ENCODE measurements at regions not wholly inside any gene's neighbourhood (a gene's known extent, or its start where the extent isn't known, plus 50 kb on each side); places are given as distances from the start of the nearest gene placed in this dataset.
"Not testable (repeated sequence)": the region's sequence is repeated elsewhere in the genome, so short reads cannot be mapped to it uniquely, and the experiment has no call there.

- DNase-seq (ENCODE audit: low read depth): no peak
These were observed 163.0 kb upstream of the NLRP1 start for GRCh38 chr17:5747276-5747675.

GRCh38 chr17:5747964-5748363, 163.7 kb upstream of the NLRP1 start:
- no peak for DNase-seq (ENCODE audit: low read depth)

GRCh38 chr17:5753421-5753820, 169.1 kb upstream of the NLRP1 start:
- DNase-seq (ENCODE audit: low read depth): no peak

GRCh38 chr17:5757314-5757907, 173.1 kb upstream of the NLRP1 start:
- no peak for DNase-seq (ENCODE audit: low read depth)

GRCh38 chr17:5758651-5759050, 174.3 kb upstream of the NLRP1 start:
- peak; percentile 77 for DNase-seq (ENCODE audit: low read depth)

GRCh38 chr17:5759501-5759925, 175.2 kb upstream of the NLRP1 start:
- no peak for DNase-seq (ENCODE audit: low read depth)

- peak; percentile 39 for DNase-seq (ENCODE audit: low read depth)
These were observed 177.9 kb upstream of the NLRP1 start for GRCh38 chr17:5762191-5762590.

GRCh38 chr17:5763595-5764306, 179.4 kb upstream of the NLRP1 start:
- DNase-seq (ENCODE audit: low read depth): no peak

GRCh38 chr17:5769593-5770354, 185.5 kb upstream of the NLRP1 start:
- peak; percentile 66 for DNase-seq (ENCODE audit: low read depth)

- no peak for DNase-seq (ENCODE audit: low read depth)
These were observed 186.3 kb upstream of the NLRP1 start for GRCh38 chr17:5770441-5771270.

GRCh38 chr17:5771271-5771577, 186.9 kb upstream of the NLRP1 start:
- DNase-seq (ENCODE audit: low read depth): not testable (repeated sequence)

- not testable (repeated sequence) for DNase-seq (ENCODE audit: low read depth)
These were observed 187.7 kb upstream of the NLRP1 start for GRCh38 chr17:5772017-5772416.

- DNase-seq (ENCODE audit: low read depth): peak; percentile 90
These were observed 188.4 kb upstream of the NLRP1 start for GRCh38 chr17:5772720-5773119.

- no peak for DNase-seq (ENCODE audit: low read depth)
These were observed 189.6 kb upstream of the NLRP1 start for GRCh38 chr17:5773816-5774360.

GRCh38 chr17:5775098-5775497, 190.8 kb upstream of the NLRP1 start:
- DNase-seq (ENCODE audit: low read depth): peak; percentile 68

- DNase-seq (ENCODE audit: low read depth): peak; percentile 96
These were observed 196.2 kb upstream of the NLRP1 start for GRCh38 chr17:5780476-5780875.

- no peak for DNase-seq (ENCODE audit: low read depth)
These were observed 197.1 kb upstream of the NLRP1 start for GRCh38 chr17:5781236-5781927.

GRCh38 chr17:5783269-5783668, 199.0 kb upstream of the NLRP1 start:
- DNase-seq (ENCODE audit: low read depth): no peak

- DNase-seq (ENCODE audit: low read depth): no peak
These were observed 199.5 kb upstream of the NLRP1 start for GRCh38 chr17:5783851-5784250.

GRCh38 chr17:5784791-5785190, 200.5 kb upstream of the NLRP1 start:
- no peak for DNase-seq (ENCODE audit: low read depth)

- DNase-seq (ENCODE audit: low read depth): peak; percentile 95
These were observed 201.0 kb upstream of the NLRP1 start for GRCh38 chr17:5785338-5785737.
